HL-60 (cell line): ENCODE measurements at regions not wholly inside any gene's neighbourhood (a gene's known extent, or its start where the extent isn't known, plus 50 kb on each side); places are given as distances from the start of the nearest gene placed in this dataset.

Experiments used
- DNase-seq, 2 experiments: peaks; one replicate each; pipeline ENCODE4 v3.0.0-alpha.2; 2010 to 2020; ENCODE audit warnings: low read depth in 1 of 2, low spot score in 1 of 2
- H3K27ac ChIP-seq: fragments of 250-450 bp; sonication (Bioruptor Pico); replicated peaks from 2 replicates; pipeline ENCODE4 v1.5.1; 2020; ENCODE audit warnings: mild to moderate bottlenecking, moderate library complexity
- H3K27me3 ChIP-seq: fragments of 250-450 bp; sonication (Bioruptor Pico); 2 replicates; pipeline ENCODE4 v1.5.1; 2021; ENCODE audit warnings: mild to moderate bottlenecking, moderate library complexity; ENCODE audit not compliant: insufficient read depth, poor library complexity, severe bottlenecking
- H3K4me3 ChIP-seq: replicated peaks from 2 replicates; pipeline ENCODE4 v1.5.1; 2011; ENCODE audit warnings: mild to moderate bottlenecking, control low read depth, low read length; ENCODE audit not compliant: insufficient read depth
- CTCF ChIP-seq: IDR thresholded peaks from one replicate; pipeline ENCODE4 v1.5.1; 2011; ENCODE audit warnings: low read length, control low read depth, inconsistent platforms; ENCODE audit not compliant: insufficient read depth
- GABPA ChIP-seq: IDR thresholded peaks from 2 replicates; pipeline ENCODE4 v1.6.1; 2012; ENCODE audit warnings: low read depth
- POLR2AphosphoS5 ChIP-seq: IDR thresholded peaks from 2 replicates; pipeline ENCODE4 v1.6.1; 2012; ENCODE audit warnings: low read depth
- SPI1 ChIP-seq: IDR thresholded peaks from 2 replicates; pipeline ENCODE4 v1.6.1; 2012; ENCODE audit warnings: low read depth, mild to moderate bottlenecking, borderline replicate concordance
- TF ChIP-seq, protein P1 (sequence below): IDR thresholded peaks from 2 replicates; pipeline ENCODE4 v1.6.1; 2012; ENCODE audit warnings: low read depth; ENCODE audit not compliant: insufficient replicate concordance

DNA sequence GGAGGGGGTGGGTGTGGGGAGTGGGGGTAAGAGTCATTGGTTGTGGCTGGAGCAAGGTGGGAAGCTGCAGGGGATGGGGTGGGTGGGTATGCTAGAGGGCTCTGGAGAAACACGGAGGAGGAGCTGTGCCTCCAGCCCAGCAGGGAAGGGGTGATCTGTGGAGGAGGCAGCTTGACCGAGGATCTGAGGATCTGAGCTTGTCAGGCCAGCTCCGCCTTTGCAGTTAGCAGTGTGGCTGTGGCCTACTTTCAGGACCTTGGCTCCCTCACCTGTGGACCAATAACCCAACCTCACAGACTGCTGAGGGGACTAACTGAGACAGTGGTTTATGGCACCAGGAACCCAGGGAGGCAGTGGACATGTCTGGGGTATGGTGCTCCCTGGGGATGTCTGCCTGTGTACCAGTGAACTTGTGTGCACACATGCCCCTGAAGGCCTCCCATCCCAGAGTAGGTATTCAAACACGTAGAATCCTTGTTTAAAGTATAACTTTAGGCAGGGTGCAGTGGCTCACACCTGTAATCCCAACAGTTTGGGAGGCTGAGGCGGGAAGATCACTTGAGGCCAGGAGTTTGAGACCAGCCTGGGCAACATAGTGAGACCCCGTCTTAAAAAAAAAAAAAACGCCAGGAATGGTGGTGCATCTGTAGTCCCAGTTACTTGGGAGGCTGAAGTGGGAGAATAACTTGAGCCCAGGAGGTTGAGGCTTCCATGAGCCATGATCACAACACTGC, 52.5 kb upstream of the LINGO1 start:
- Histone ChIP-seq H3K27me3 (peaks cover 13% of the 10 kb centered on the region), H3K27ac (no peak overlapping the region), H3K4me3 (no peak overlapping the region)
- no peak for TF ChIP-seq GABPA
- no peak for TF ChIP-seq CTCF
- DNase-seq: no peak

DNA sequence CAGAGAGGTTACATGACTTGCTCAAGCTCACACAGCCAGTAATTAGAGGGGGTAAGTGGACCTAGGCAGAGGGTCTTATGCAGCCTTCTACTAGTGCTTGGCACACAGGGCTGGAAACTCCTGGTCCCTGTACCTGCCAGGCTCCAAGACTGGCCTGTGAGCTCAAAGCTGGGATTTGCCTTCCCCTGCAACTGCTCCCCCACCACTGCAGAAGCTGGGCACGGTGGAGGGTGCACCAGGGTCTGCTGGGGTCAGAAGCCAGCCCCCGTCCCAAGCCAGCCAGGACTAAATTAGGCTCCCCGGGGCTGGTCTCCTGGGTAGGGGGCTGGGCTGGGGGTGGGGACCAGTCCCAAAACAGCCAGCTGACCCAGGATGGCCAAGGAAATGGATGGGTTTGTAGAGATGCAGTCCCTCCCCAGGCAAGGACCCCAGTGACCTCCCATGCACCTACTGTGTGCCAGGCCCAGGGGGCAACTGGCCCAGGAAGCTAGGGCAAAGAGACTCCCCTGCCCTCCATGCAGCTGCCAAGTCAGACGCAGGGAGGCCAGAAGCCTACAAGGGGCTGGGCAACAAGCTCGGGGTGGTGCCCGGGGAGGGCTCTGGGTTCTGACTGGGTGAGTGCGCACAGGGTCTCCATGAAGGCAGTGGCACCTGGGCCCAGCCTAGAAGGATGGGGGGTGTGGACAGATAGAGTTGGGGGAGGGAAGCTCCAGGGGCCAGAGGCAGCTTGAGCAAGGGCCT, 51.8 kb upstream of the LINGO1 start:
- no peak for TF ChIP-seq POLR2AphosphoS5
- no peak for TF ChIP-seq CTCF
- TF ChIP-seq, protein P1, sequence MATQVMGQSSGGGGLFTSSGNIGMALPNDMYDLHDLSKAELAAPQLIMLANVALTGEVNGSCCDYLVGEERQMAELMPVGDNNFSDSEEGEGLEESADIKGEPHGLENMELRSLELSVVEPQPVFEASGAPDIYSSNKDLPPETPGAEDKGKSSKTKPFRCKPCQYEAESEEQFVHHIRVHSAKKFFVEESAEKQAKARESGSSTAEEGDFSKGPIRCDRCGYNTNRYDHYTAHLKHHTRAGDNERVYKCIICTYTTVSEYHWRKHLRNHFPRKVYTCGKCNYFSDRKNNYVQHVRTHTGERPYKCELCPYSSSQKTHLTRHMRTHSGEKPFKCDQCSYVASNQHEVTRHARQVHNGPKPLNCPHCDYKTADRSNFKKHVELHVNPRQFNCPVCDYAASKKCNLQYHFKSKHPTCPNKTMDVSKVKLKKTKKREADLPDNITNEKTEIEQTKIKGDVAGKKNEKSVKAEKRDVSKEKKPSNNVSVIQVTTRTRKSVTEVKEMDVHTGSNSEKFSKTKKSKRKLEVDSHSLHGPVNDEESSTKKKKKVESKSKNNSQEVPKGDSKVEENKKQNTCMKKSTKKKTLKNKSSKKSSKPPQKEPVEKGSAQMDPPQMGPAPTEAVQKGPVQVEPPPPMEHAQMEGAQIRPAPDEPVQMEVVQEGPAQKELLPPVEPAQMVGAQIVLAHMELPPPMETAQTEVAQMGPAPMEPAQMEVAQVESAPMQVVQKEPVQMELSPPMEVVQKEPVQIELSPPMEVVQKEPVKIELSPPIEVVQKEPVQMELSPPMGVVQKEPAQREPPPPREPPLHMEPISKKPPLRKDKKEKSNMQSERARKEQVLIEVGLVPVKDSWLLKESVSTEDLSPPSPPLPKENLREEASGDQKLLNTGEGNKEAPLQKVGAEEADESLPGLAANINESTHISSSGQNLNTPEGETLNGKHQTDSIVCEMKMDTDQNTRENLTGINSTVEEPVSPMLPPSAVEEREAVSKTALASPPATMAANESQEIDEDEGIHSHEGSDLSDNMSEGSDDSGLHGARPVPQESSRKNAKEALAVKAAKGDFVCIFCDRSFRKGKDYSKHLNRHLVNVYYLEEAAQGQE: no peak
- TF ChIP-seq GABPA: no peak
- TF ChIP-seq SPI1: no peak
- no peak overlapping the region for H3K27ac ChIP-seq
- peaks cover 7% of the 10 kb centered on the region for H3K27me3 ChIP-seq

GRCh38 chr15:77682564-77682963, 49.9 kb upstream of the LINGO1 start:
- no peak for TF ChIP-seq SPI1
- no peak for TF ChIP-seq POLR2AphosphoS5
- no peak for TF ChIP-seq CTCF
- DNase-seq: no peak
- Histone ChIP-seq H3K27me3 (peaks cover 3% of the 10 kb centered on the region), H3K27ac (no peak overlapping the region), H3K4me3 (no peak overlapping the region)

More for the DNA sequence above, 51.8 kb upstream of the LINGO1 start:
- no peak for DNase-seq
- no peak overlapping the region for H3K4me3 ChIP-seq
